A673 (cell line): ENCODE measurements at regions not wholly inside any gene's neighbourhood (a gene's known extent, or its start where the extent isn't known, plus 50 kb on each side); places are given as distances from the start of the nearest gene placed in this dataset.

Experiments
- CTCF ChIP-seq: fragments of 300-800, 200-600 bp; sonication (generic); conservative IDR thresholded peaks from 2 replicates; pipeline ENCODE4 v1.5.1; 2017; ENCODE audit warnings: low read depth, mild to moderate bottlenecking, antibody characterized with exemption, low read length, moderate library complexity, mixed read lengths
- EZH2 ChIP-seq: fragments of 200-600 bp; sonication (generic); IDR thresholded peaks from 2 replicates; pipeline ENCODE4 v1.6.1; 2017; ENCODE audit warnings: borderline replicate concordance, low read depth, mild to moderate bottlenecking, mixed read lengths, antibody characterized with exemption, low read length; ENCODE audit not compliant: poor library complexity, severe bottlenecking

GRCh38 chr14:85300107-85300506 lies 229.8 kb upstream of the FLRT2 start:
- no peak for TF ChIP-seq CTCF
- no peak for TF ChIP-seq EZH2
